HL-60/S4 treated with retinoic acid at 250 ng/mL for 4 days and 3 days (cell line): ENCODE measurements at regions not wholly inside any gene's neighbourhood (a gene's known extent, or its start where the extent isn't known, plus 50 kb on each side); places are given as distances from the start of the nearest gene placed in this dataset.
"Not testable (repeated sequence)": the region's sequence is repeated elsewhere in the genome, so short reads cannot be mapped to it uniquely, and the experiment has no call there.

Experiments used
- in situ Hi-C: fragments of 300-500 bp; cut with MboI; formaldehyde crosslinking; loops from 2 replicates; pipeline ENCODE4 v1.7.0; 2022; ENCODE audit warnings: low sequenced_read_pairs

- in situ Hi-C loops = loop anchor here (25.0 kb wide), 1 partner anchor 837 kb away; the partner anchor contains the start of gene TEX48
Measured at GRCh38 chr9:115524453-115525059, 406.6 kb upstream of the TNC start.

- in situ Hi-C loops = no loop called here
Measured at GRCh38 chr9:115525111-115526058, 407.4 kb upstream of the TNC start.

GRCh38 chr9:115531410-115532125 lies 413.6 kb upstream of the TNC start:
- in situ Hi-C loops = no loop called here

- in situ Hi-C loops = no loop called here
Measured at GRCh38 chr9:115533511-115533910, 415.6 kb upstream of the TNC start.

GRCh38 chr9:115540091-115540490 lies 422.1 kb upstream of the TNC start:
- in situ Hi-C loops = no loop called here

- in situ Hi-C loops = no loop called here
Measured at GRCh38 chr9:115543511-115543910, 425.6 kb upstream of the TNC start.

- in situ Hi-C loops = no loop called here
Measured at GRCh38 chr9:115548609-115549260, 430.8 kb upstream of the TNC start.

GRCh38 chr9:115551396-115551795 lies 433.4 kb upstream of the TNC start:
- in situ Hi-C loops = no loop called here

- in situ Hi-C loops = no loop called here
Measured at GRCh38 chr9:115553060-115553773, 435.3 kb upstream of the TNC start.

GRCh38 chr9:115556432-115556831 lies 438.5 kb upstream of the TNC start:
- in situ Hi-C loops = no loop called here

GRCh38 chr9:115575147-115575546 lies 457.2 kb upstream of the TNC start:
- in situ Hi-C loops = no loop called here

- in situ Hi-C loops = not testable (repeated sequence)
Measured at GRCh38 chr9:115585458-115585857, 467.5 kb upstream of the TNC start.

- in situ Hi-C loops = no loop called here
Measured at GRCh38 chr9:115587310-115587709, 469.4 kb upstream of the TNC start.

GRCh38 chr9:115590011-115590410 lies 472.1 kb upstream of the TNC start:
- in situ Hi-C loops = no loop called here

- in situ Hi-C loops = no loop called here
Measured at GRCh38 chr9:115591584-115591984, 473.6 kb upstream of the TNC start.

GRCh38 chr9:115593587-115594091 lies 475.7 kb upstream of the TNC start:
- in situ Hi-C loops = no loop called here

- in situ Hi-C loops = no loop called here
Measured at GRCh38 chr9:115594557-115594956, 476.6 kb upstream of the TNC start.

GRCh38 chr9:115596021-115596745 lies 478.2 kb upstream of the TNC start:
- in situ Hi-C loops = no loop called here

GRCh38 chr9:115596746-115597080 lies 478.8 kb upstream of the TNC start:
- in situ Hi-C loops = no loop called here
